Breast epithelium (tissue), 4 donors: ENCODE measurements at regions not wholly inside any gene's neighbourhood (a gene's known extent, or its start where the extent isn't known, plus 50 kb on each side); places are given as distances from the start of the nearest gene placed in this dataset.

Source experiments
- DNase-seq, 2 donors: peaks; one replicate each; pipeline ENCODE4 v3.0.0-alpha.2; 2019; ENCODE audit warnings: low spot score in 2 of 2
- H3K27ac ChIP-seq, 2 donors: fragments of 200-600 bp; sonication (generic) in 1 of 2; one replicate each; pipeline ENCODE4 v1.5.1; 2016 to 2019; ENCODE audit warnings: mild to moderate bottlenecking in 1 of 2
- H3K27me3 ChIP-seq, 2 donors: fragments of 200-600 bp; sonication (generic) in 1 of 2; one replicate each; pipeline versions ENCODE4 v1.5.1 to v1.6.0; 2017 to 2019; ENCODE audit warnings: control low read depth in 1 of 2, mild to moderate bottlenecking in 1 of 2
- H3K36me3 ChIP-seq: fragments of 200-600 bp; one replicate; pipeline ENCODE4 v1.5.1; 2019
- H3K4me1 ChIP-seq, 2 donors: fragments of 200-600 bp; sonication (generic); one replicate each; pipeline ENCODE4 v1.5.1; 2016 to 2019; ENCODE audit warnings: control low read depth in 1 of 2
- H3K4me3 ChIP-seq, 3 donors: fragments of 200-600 bp; sonication (generic); 1 replicate in 2 of 3; 2 replicates in 1 of 3; pipeline ENCODE4 v1.5.1; 2016 to 2019; ENCODE audit warnings: mild to moderate bottlenecking in 3 of 3, moderate library complexity in 2 of 3
- H3K9me3 ChIP-seq, 2 donors: fragments of 200-600 bp; sonication (generic) in 1 of 2; one replicate each; pipeline ENCODE4 v1.5.1; 2016 to 2019; ENCODE audit warnings: control low read depth in 1 of 2
- CTCF ChIP-seq, 3 donors: fragments of 450-650 bp; IDR thresholded peaks; one replicate each; pipeline ENCODE4 v1.5.1; 2016 to 2017; ENCODE audit warnings: antibody characterized with exemption in 3 of 3, mild to moderate bottlenecking in 3 of 3, moderate library complexity in 3 of 3
- POLR2A ChIP-seq: fragments of 450-650 bp; IDR thresholded peaks from one replicate; pipeline ENCODE4 v1.6.1; 2016; ENCODE audit warnings: antibody characterized with exemption, mild to moderate bottlenecking, moderate library complexity
- POLR2AphosphoS5 ChIP-seq, 3 donors: sonication (generic); formaldehyde crosslinking; IDR thresholded peaks; one replicate each; pipeline ENCODE4 v1.6.1; 2017; ENCODE audit warnings: antibody characterized with exemption in 3 of 3
- intact Hi-C: fragments of 100-400 bp; cut with DNase I; formaldehyde crosslinking; loops from one replicate; pipeline ENCODE4 v1.15.1; 2023; ENCODE audit warnings: low total_unique reads

DNA sequence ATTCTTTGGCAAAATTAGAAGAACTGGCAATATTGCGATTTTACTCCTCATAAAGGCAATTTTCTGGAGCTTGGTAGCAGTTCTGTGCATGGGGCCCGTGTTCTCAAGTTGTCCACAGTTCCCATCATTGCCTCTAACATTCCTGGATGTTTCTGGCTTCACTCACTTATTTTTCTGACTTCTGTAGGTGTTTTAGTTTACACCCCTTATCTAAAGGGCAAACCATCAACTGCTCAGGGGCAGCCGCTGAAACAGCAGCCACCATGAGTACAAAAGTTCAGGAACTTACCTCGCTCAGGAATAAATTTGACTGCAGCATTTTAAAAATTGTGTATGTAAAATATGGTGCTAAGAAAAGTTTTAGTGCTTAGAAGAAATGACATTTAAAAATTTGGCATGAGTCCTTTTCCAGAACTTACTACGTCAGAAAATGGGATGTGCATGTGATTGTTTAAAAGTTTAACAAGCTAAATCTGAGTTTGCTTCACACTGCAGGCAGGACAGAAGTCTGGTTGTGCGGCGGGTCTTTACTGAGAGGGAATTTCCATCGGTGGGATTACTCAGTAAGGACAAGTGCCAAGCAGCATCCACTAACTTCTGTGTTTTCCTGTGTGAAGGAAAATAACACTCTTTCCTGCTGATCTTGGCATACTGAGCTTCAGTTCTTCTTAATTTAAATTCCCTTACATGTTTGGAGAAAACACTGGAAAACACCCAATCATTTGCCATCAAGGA lies 261.7 kb downstream of the MAT2B start:
- Histone ChIP-seq H3K27ac (no peak overlapping the region), H3K9me3 (no peaks in the 10 kb centered on the region), H3K4me1 (no peaks in the 10 kb centered on the region), H3K4me3 (no peak overlapping the region), H3K36me3 (no peaks in the 10 kb centered on the region), H3K27me3 (no peaks in the 10 kb centered on the region)
- TF ChIP-seq CTCF (IDR thresholded peaks at IDR 0.05), result no peak
- TF ChIP-seq POLR2A, result no peak
- TF ChIP-seq POLR2AphosphoS5 (IDR thresholded peaks at IDR 0.05), result no peak
- DNase-seq, result no peak
- intact Hi-C loops, result no loop called here

- intact Hi-C loops, result no loop called here
- Histone ChIP-seq H3K4me3 (no peak overlapping the region), H3K9me3 (no peaks in the 10 kb centered on the region), H3K4me1 (no peaks in the 10 kb centered on the region), H3K27me3 (no peaks in the 10 kb centered on the region), H3K36me3 (no peaks in the 10 kb centered on the region), H3K27ac (no peak overlapping the region)
- no peak for TF ChIP-seq CTCF (IDR thresholded peaks at IDR 0.05)
- TF ChIP-seq POLR2A, result no peak
- TF ChIP-seq POLR2AphosphoS5 (IDR thresholded peaks at IDR 0.05), result no peak
- no peak for DNase-seq
Observed at GRCh38 chr5:163770625-163771024, 265.2 kb downstream of the MAT2B start.

GRCh38 chr5:163772241-163772640 lies 266.8 kb downstream of the MAT2B start:
- H3K4me1 ChIP-seq, result no peaks in the 10 kb centered on the region
- no peaks in the 10 kb centered on the region for H3K9me3 ChIP-seq
- H3K27ac ChIP-seq, result no peak overlapping the region
- no peaks in the 10 kb centered on the region for H3K27me3 ChIP-seq
- no peak for TF ChIP-seq CTCF (IDR thresholded peaks at IDR 0.05)
- no peak for TF ChIP-seq POLR2A
- TF ChIP-seq POLR2AphosphoS5 (IDR thresholded peaks at IDR 0.05), result no peak
- no peak overlapping the region for H3K4me3 ChIP-seq
- no peak for DNase-seq
- H3K36me3 ChIP-seq, result no peaks in the 10 kb centered on the region
- intact Hi-C loops, result no loop called here

DNA sequence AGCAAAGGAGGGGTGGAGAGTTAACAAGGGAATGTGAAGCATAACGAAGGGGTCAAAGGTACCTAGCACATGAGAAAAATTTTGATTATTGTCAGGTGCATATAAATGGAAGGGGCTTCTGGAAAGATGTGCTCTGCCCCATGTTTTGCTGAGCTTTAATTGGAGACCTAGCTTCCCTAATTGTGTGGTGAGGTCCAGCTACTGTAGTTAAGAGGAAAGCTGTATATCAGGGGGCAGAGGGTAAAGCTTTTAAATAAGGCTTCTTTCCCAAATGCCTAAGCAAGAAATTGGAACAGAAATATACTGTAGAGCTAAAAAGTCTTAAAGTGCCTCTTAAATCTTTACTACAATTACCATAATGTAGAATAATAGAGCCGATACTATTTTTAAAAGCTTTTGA lies 267.2 kb downstream of the MAT2B start:
- no peak overlapping the region for H3K27ac ChIP-seq
- intact Hi-C loops, result no loop called here
- H3K9me3 ChIP-seq, result no peaks in the 10 kb centered on the region
- TF ChIP-seq CTCF (IDR thresholded peaks at IDR 0.05), result no peak
- no peak for TF ChIP-seq POLR2AphosphoS5 (IDR thresholded peaks at IDR 0.05)
- TF ChIP-seq POLR2A, result no peak
- no peak overlapping the region for H3K4me3 ChIP-seq
- H3K27me3 ChIP-seq, result no peaks in the 10 kb centered on the region
- no peaks in the 10 kb centered on the region for H3K36me3 ChIP-seq
- no peaks in the 10 kb centered on the region for H3K4me1 ChIP-seq
- DNase-seq, result no peak

DNA sequence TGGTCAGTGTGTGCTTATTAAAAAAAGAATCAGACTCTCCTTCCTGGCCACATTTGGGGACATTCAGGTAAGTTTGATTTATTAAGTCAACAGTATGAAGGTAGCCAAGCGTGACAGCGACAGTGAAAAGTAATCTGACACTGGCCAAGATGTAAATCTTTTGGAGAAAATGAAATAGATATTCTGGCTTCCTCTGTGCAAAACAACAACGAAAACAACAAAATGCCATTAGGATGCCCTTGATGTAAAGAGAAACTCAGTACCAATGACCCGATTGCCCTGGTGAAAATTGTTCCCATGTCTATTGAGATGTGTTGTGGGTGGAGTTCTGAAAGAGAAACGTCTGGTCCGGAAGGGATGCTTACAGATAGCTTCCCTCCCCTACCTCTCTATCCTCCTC lies 267.8 kb downstream of the MAT2B start:
- H3K4me1 ChIP-seq, result no peaks in the 10 kb centered on the region
- no peak overlapping the region for H3K4me3 ChIP-seq
- H3K36me3 ChIP-seq, result no peaks in the 10 kb centered on the region
- no peaks in the 10 kb centered on the region for H3K27me3 ChIP-seq
- no peak for DNase-seq
- intact Hi-C loops, result no loop called here
- no peak for TF ChIP-seq POLR2AphosphoS5 (IDR thresholded peaks at IDR 0.05)
- no peaks in the 10 kb centered on the region for H3K9me3 ChIP-seq
- no peak overlapping the region for H3K27ac ChIP-seq

DNA sequence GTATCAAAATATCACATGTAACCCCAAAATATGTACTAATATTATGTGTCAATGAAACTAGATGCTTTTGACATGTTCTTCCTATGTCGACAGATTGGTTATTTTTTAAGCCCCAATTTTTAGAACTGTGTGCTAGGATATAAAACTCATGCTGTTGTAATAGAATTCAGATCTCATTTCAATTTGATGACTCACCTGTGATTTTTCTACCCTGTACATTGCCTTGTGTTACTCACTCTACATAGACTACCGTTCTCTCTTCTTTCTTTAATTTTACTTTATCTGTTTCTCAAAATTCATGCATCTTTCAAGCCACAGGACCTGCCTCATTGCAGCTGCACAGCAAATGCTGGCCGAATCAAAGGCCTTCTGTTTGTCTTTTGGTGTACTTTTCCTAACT lies 284.5 kb downstream of the MAT2B start:
- Histone ChIP-seq H3K27ac (no peak overlapping the region), H3K4me3 (no peak overlapping the region), H3K4me1 (no peaks in the 10 kb centered on the region), H3K36me3 (no peaks in the 10 kb centered on the region), H3K9me3 (peaks cover 0 to 19% of the 10 kb centered on the region in 2 donors), H3K27me3 (no peaks in the 10 kb centered on the region)
- no peak for DNase-seq
- TF ChIP-seq POLR2AphosphoS5 (IDR thresholded peaks at IDR 0.05), result no peak
- no peak for TF ChIP-seq POLR2A
- TF ChIP-seq CTCF (IDR thresholded peaks at IDR 0.05), result no peak
- intact Hi-C loops, result no loop called here
